ENCODE measurements at regions not wholly inside any gene's neighbourhood (a gene's known extent, or its start where the extent isn't known, plus 50 kb on each side); places are given as distances from the start of the nearest gene placed in this dataset.

- TF ChIP-seq CTCF (IDR thresholded peaks at IDR 0.05; ENCODE audit: low read length): no peak
- no peak for TF ChIP-seq EZH2 (optimal IDR thresholded peaks at IDR 0.05; ENCODE audit: low read depth, low read length)
- TF ChIP-seq EZH2phosphoT487 (IDR thresholded peaks at IDR 0.05; ENCODE audit: low read length): no peak
These were observed 293.8 kb downstream of the CYP26B1 start for GRCh38 chr2:71853858-71854257.

Measured in MM.1S (cell line).